RCC 7860 (cell line): ENCODE measurements at regions not wholly inside any gene's neighbourhood (a gene's known extent, or its start where the extent isn't known, plus 50 kb on each side); places are given as distances from the start of the nearest gene placed in this dataset.
A peak's percentile ranks its signal among the peaks of the same experiment; 100 is the strongest.

Source experiments
- DNase-seq: peaks from one replicate; pipeline ENCODE4 v3.0.0-alpha.2; 2015; ENCODE audit warnings: low spot score
- FAIRE-seq: peaks from 2 replicates; lab custom pipeline; 2012; peaks lifted over from hg19 to GRCh38; lab: Jason Lieb, UNC

DNA sequence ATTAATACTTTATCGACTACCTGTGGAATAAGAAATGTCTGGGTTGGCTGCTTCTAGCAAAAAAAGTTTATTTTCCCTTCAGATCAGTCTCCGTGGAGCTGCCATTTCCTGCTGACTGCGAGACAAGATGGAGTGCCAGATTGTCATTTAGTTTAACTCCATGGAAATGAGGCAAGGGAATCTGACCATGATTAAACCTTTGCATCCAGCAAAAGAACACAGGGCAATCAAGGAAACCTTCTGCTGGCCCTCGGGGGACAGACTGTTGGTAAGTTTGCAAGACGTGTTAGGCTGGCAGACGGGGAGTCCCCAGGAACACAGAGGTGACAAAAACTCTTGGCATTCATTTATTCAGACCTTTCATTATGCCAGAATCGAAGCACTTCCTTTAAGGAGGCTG lies 52.2 kb upstream of the SPACA1 start:
- FAIRE-seq, result no peak

GRCh38 chr6:87993356-87993755 lies 54.3 kb upstream of the SPACA1 start:
- FAIRE-seq (no peak), DNase-seq (no peak)

More for the DNA sequence above, 52.2 kb upstream of the SPACA1 start:
- DNase-seq, result no peak

DNA sequence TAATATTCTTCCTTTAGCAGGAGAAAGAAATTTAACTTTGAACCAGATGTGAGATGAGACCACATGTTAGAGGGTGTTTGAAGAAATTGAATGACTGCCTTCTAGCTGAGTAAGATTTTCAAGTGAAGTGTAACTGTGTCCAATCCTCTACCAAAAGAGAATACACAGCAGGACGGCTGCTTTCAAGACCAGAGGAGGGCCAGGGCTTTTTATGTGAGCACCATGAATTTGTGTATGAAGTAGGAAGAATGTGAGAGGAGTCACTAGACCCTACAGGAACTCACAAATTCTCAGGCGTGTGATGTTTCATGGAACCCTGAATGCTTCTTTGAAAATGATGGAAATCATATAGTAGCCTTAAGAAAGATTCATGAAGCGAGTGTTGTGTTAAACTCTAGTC lies 56.8 kb upstream of the SPACA1 start:
- FAIRE-seq (no peak), DNase-seq (no peak)

DNA sequence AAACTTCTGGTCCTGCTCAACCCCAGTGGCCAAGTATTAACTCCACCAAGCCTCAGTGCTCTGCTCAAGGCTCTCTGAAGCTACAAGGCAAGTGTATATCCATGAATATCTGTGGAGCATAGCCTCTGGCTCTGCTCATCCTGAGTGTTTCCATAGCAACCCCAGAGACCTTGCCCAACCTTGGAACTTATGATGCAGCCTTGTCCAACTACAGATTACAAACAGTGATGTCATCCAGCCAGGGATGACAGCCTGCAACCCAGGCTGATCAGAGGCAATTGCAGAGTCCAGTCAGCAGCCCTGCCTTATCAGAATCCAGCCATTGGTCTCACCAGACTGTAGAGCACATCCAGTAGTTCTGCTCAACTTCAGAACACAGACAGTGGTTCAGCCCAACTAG lies 65.5 kb upstream of the SPACA1 start:
- FAIRE-seq, result no peak
- no peak for DNase-seq

DNA sequence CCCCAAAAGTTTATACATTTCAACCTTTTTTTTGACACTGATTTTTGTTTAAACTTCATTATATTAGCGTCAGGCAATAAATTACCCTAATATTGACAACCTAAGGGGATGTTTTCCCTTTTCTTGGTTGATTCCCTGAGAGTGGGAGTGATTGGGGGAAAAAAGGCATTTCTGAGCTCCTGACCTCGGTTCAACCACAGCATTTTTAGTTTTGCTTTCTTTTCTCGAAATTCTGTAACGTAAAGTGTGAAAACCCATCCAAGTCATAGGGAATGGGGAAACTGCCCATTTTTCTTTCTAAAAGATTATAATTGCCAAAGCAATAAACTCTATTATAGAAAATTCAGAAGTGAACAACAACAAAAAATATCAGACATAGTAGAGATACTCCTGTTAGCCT lies 67.9 kb upstream of the SPACA1 start:
- FAIRE-seq, result no peak

DNA sequence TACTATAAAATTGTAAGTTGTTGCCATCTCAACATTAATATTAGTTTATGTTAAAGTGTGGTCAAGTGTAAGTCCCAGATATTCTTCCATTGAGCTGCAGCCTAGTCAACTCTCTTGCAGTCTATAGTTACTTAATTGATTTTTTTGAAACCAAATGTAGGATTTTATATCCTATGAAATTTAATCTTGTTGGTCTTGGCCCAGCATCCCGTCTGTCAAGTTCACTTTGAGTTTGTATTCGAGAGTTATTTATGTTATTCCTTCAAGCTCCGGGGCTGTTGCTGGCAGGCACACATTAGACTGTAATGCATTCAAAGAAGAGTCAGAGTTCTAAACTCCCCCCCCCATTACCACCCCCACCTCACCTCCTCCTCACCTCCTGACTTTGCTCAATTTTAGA lies 71.0 kb upstream of the SPACA1 start:
- DNase-seq (no peak), FAIRE-seq (no peak)

More for the DNA sequence above, 67.9 kb upstream of the SPACA1 start:
- DNase-seq, result no peak

DNA sequence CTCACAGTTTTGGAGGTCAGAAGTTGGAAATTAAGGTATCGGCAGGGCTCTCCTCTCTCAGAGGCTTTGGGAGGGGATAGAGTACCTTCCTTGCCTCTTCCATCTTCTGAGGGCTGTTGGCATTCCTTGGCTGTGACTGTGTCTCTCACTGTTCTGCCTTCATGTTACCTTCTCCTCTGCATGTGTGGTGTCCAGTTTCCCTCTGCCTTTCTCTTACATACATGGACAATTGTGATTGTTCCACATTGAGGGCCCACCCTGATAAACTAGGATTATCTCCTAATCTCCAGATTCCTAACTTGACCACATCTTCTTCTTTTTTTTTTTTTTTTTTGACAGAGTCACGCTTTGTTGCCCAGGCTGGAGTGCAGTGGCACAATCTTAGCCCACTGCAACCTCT lies 72.1 kb upstream of the SPACA1 start:
- FAIRE-seq (no peak), DNase-seq (no peak)

DNA sequence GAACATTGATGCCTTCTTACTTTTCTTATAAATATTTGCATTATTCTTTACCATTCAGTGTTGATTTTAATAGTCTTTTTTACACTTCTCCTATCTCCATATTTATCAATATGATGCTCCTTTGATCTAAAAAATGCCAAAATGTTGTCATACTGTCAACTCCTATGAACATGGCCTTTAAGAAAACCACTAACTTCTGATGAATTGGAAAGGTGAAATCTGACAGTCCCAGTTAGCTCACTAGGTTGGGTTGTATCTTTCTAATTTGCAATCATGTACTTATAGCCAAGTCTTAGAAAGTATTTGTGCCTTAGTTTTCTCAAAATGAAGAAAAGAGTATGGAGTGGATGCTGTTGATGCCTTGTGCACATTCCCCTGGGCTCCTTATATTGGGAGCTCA lies 75.4 kb upstream of the SPACA1 start:
- no peak for FAIRE-seq
- DNase-seq, result no peak

- FAIRE-seq (no peak), DNase-seq (no peak)
Measured at GRCh38 chr6:87971605-87972262, 75.9 kb upstream of the SPACA1 start.

- DNase-seq (no peak), FAIRE-seq (no peak)
Measured at GRCh38 chr6:87968435-87969278, 79.0 kb upstream of the SPACA1 start.

- FAIRE-seq (no peak), DNase-seq (no peak)
Measured at GRCh38 chr6:87965806-87966205, 81.8 kb upstream of the SPACA1 start.

DNA sequence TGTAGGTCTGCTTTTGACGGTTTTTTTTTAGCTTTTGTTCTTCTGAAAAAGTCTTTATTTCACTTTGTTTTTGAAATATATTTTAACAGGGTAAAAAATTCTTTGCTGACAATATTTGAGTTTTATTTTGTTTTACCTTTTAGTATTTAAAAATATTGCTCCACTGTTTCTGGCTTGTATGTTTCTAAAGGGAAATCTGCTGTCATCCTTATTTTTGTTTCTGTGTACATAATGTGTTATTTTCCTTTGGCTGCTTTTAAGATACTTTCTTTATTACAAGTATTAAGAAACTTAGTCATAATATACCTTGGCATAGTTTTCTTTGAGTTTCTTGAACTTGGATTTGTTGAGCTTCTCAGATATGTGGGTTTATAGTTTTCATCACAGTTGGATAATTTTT lies 88.6 kb upstream of the SPACA1 start:
- FAIRE-seq, result no peak
- DNase-seq, result no peak

GRCh38 chr6:87951751-87952150 lies 95.9 kb upstream of the SPACA1 start:
- no peak for DNase-seq
- no peak for FAIRE-seq

- FAIRE-seq (no peak), DNase-seq (no peak)
Measured at GRCh38 chr6:87950614-87951013, 97.0 kb upstream of the SPACA1 start.

GRCh38 chr6:87949194-87949593 lies 98.4 kb upstream of the SPACA1 start:
- DNase-seq (no peak), FAIRE-seq (no peak)

DNA sequence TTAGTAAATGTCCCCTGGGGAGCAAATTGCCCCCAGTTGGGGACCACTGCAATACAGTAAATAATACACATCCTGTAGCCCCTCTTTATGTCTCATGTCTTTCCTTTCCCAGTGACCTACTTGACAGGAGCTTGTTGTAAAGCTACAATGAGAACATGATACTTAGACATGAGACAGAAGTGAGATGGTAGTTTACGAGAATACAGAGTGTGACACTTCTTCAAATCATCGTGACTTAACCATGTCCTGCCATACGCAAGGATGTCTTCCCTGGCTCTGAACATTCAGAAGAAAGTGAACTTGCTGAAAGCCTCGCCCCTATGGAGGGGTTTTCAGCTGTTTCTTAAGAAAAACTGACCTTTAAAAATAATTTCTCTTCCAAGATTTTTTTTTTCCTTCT lies 101.0 kb upstream of the SPACA1 start:
- DNase-seq (no peak), FAIRE-seq (no peak)

DNA sequence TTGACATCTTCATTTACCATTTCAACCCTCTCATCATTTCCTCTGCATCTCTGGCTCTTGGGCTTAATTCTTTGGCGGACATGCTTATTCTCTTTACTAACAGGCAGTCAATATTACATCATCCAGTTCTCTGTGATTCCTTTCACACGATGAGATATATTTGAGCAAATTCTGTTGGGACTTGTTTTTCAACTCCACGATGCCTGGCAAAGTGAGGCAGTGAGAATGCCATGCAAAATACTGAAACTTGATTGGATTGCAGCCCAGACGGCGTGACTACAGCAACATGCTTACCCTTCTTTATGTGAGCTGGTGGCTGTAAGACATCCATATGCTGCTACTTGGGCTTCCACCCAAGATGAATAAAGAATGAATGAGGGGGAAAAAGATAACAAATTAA lies 101.7 kb upstream of the SPACA1 start:
- DNase-seq (no peak), FAIRE-seq (no peak)

DNA sequence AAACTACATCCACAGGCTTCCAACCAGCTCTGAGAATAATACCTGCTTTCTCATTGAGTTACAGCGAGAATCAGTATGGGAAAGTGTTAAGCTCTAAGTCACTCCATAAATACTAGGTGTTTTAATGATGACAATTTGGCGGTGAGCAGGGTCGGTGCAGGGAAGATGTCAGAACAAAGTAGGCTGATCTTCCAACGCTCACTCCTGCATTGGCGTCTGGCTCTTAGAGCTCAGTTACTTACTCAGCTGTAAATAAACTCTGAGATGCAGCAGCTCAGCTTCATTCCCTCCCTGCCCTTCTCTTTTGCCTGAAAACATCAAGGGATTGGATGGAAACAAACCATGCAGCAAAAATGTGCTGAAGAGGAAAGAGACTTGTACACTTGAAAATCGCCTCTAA lies 102.5 kb upstream of the SPACA1 start:
- FAIRE-seq (no peak), DNase-seq (no peak)

GRCh38 chr6:87944541-87944954 lies 103.1 kb upstream of the SPACA1 start:
- FAIRE-seq (no peak), DNase-seq (peak; percentile 15)

- DNase-seq, result no peak
- FAIRE-seq, result no peak
Measured at GRCh38 chr6:87943191-87943590, 104.5 kb upstream of the SPACA1 start.

- FAIRE-seq, result no peak
- no peak for DNase-seq
Measured at GRCh38 chr6:87941556-87942358, 105.9 kb upstream of the SPACA1 start.

DNA sequence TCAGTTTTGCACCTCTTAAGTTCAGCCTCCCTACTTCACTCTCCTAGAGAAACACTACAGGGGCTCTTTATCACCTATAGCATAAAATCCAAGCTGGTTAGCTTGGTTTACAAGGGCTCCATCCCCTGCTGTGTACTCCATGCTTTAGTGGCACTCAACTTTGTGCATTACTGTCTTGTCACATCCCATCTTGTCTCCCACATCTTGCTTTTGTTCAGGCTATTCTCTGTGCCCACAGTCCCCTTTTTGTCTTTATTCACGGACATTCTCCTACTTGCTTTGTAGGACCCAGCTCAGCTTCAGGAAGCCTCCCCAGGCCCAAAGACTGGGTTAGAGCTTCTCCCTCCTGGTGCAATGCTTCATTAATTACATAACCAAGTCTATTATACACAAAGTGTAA lies 107.9 kb upstream of the SPACA1 start:
- DNase-seq (no peak), FAIRE-seq (no peak)
